Endothelial cell of umbilical vein (primary cell): ENCODE measurements at regions not wholly inside any gene's neighbourhood (a gene's known extent, or its start where the extent isn't known, plus 50 kb on each side); places are given as distances from the start of the nearest gene placed in this dataset.

Source experiments
- BruUV-seq: library from RNA; stranded (reverse); fragments of 400-500 nt; replicated peaks from 2 replicates; lab custom pipeline; 2021; lab: Mats Ljungman, UMichigan
- CTCF ChIA-PET: fragments of 300-600, 350-600 bp; sonication (Branson Sonifier 250); formaldehyde crosslinking; loops from one replicate; lab custom pipeline; 2021; ENCODE audit warnings: antibody characterized with exemption, inconsistent platforms; lab: Charles Lee
- POLR2A ChIA-PET: fragments of 300-600, 350-600 bp; sonication (Branson Sonifier 250); formaldehyde crosslinking; loops from one replicate; lab custom pipeline; 2021; ENCODE audit warnings: antibody characterized with exemption, inconsistent platforms; lab: Charles Lee
- DNase-seq: peaks from one replicate; pipeline ENCODE4 v3.0.0-alpha.2; 2011; ENCODE audit warnings: low read depth, low spot score
- FAIRE-seq: peaks from 2 replicates; lab custom pipeline; 2011; peaks lifted over from hg19 to GRCh38; lab: Jason Lieb, UNC
- H2AFZ ChIP-seq: 2 replicates; pipeline ENCODE4 v1.6.0; 2012; ENCODE audit warnings: low read depth, low read length, control low read depth, inconsistent platforms
- H3K27ac ChIP-seq: 2 replicates; pipeline ENCODE4 v1.5.1; 2011; ENCODE audit warnings: low read depth, mild to moderate bottlenecking, control low read depth, low read length, moderate library complexity; ENCODE audit not compliant: insufficient read depth
- H3K27me3 ChIP-seq, 2 experiments: 2 replicates each; pipeline versions ENCODE4 v1.6.0 to v1.6.1; 2011; ENCODE audit warnings: low read length in 2 of 2, mixed read lengths in 1 of 2; ENCODE audit not compliant: control insufficient read depth in 2 of 2, insufficient read depth in 2 of 2
- H3K36me3 ChIP-seq, 2 experiments: 2 replicates in 1 of 2; 3 replicates in 1 of 2; pipeline ENCODE4 v1.5.1; 2011; ENCODE audit warnings: low read length in 2 of 2, mild to moderate bottlenecking in 1 of 2, moderate library complexity in 1 of 2; ENCODE audit not compliant: control insufficient read depth in 2 of 2, insufficient read depth in 2 of 2; ENCODE audit errors: extremely low read depth in 1 of 2
- H3K4me1 ChIP-seq: 3 replicates; pipeline ENCODE4 v1.5.1; 2011; ENCODE audit warnings: mild to moderate bottlenecking, low read length; ENCODE audit not compliant: control insufficient read depth, insufficient read depth; ENCODE audit errors: extremely low read depth
- H3K4me2 ChIP-seq: 2 replicates; pipeline ENCODE4 v1.6.1; 2011; ENCODE audit warnings: low read length, control low read depth, mixed read lengths; ENCODE audit not compliant: insufficient read depth
- H3K4me3 ChIP-seq, 3 experiments: fragments of 200-600 bp in 1 of 3; sonication (generic), shearing (Covaris generic) in 1 of 3; replicated peaks in 1 of 3; 2 replicates each; pipeline ENCODE4 v1.5.1; 2011 to 2016; ENCODE audit warnings: control low read depth in 3 of 3, low read length in 3 of 3, mild to moderate bottlenecking in 2 of 3, inconsistent platforms in 1 of 3, low read depth in 1 of 3, moderate library complexity in 1 of 3; ENCODE audit not compliant: insufficient read depth in 1 of 3
- H3K79me2 ChIP-seq: 2 replicates; pipeline ENCODE4 v1.6.0; 2012; ENCODE audit warnings: low read length, inconsistent platforms; ENCODE audit not compliant: control insufficient read depth, insufficient read depth
- H3K9ac ChIP-seq: replicated peaks from 2 replicates; pipeline ENCODE3; 2011; ENCODE audit warnings: low read length, control low read depth; ENCODE audit not compliant: insufficient read depth; ENCODE audit errors: extremely low read depth
- H3K9me1 ChIP-seq: replicated peaks from 3 replicates; pipeline ENCODE4 v1.6.0; 2011; ENCODE audit warnings: mild to moderate bottlenecking, low read length; ENCODE audit not compliant: control insufficient read depth, insufficient read depth; ENCODE audit errors: extremely low read depth
- H3K9me3 ChIP-seq: replicated peaks from 2 replicates; pipeline ENCODE4 v1.5.1; 2012; ENCODE audit warnings: low read length, inconsistent platforms; ENCODE audit not compliant: control insufficient read depth, insufficient read depth
- H4K20me1 ChIP-seq: replicated peaks from 2 replicates; pipeline ENCODE3; 2011; ENCODE audit warnings: mild to moderate bottlenecking, low read length; ENCODE audit not compliant: control insufficient read depth, insufficient read depth; ENCODE audit errors: extremely low read depth
- EZH2 ChIP-seq: IDR thresholded peaks from 2 replicates; pipeline ENCODE4 v1.6.1; 2012; ENCODE audit warnings: borderline replicate concordance, low read depth, mild to moderate bottlenecking, moderate library complexity, low read length, inconsistent platforms; ENCODE audit not compliant: severe bottlenecking
- FOS ChIP-seq: IDR thresholded peaks from 2 replicates; pipeline ENCODE4 v1.6.1; 2011; ENCODE audit warnings: mild to moderate bottlenecking, low read length, moderate library complexity, borderline replicate concordance; ENCODE audit not compliant: insufficient read depth
- GATA2 ChIP-seq: IDR thresholded peaks from 2 replicates; pipeline ENCODE4 v1.7.0; 2011; ENCODE audit warnings: low read depth, mild to moderate bottlenecking, moderate library complexity, mixed read lengths, low read length; ENCODE audit not compliant: insufficient read length, insufficient read depth
- JUN ChIP-seq: IDR thresholded peaks from 2 replicates; pipeline ENCODE4 v1.6.1; 2011; ENCODE audit warnings: borderline replicate concordance, low read depth; ENCODE audit not compliant: insufficient read length, insufficient read depth
- MYC ChIP-seq: IDR thresholded peaks from one replicate; pipeline ENCODE4 v1.6.1; 2011; ENCODE audit warnings: mild to moderate bottlenecking, low read depth, low read length
- POLR2A ChIP-seq: IDR thresholded peaks from 2 replicates; pipeline ENCODE4 v1.6.1; 2012; ENCODE audit warnings: low read depth, mild to moderate bottlenecking, control low read depth, low read length
- dilution Hi-C: fragments of 300-500 bp; cut with MboI; formaldehyde crosslinking; loops from one replicate; pipeline ENCODE4 v1.15.0; 2019; ENCODE audit warnings: low sequenced_read_pairs; ENCODE audit not compliant: extremely low pct_ligation_motif_present
- intact Hi-C: fragments of 100-400 bp; cut with micrococcal nuclease; formaldehyde crosslinking; loops from one replicate; pipeline ENCODE4 v1.10.0; 2022
- TF ChIP-seq, protein P1 (sequence below): IDR thresholded peaks from 2 replicates; pipeline ENCODE4 v1.6.1; 2011; ENCODE audit not compliant: insufficient read depth, insufficient read length
- TF ChIP-seq, protein P2 (sequence below), 2 donors: IDR thresholded peaks; 1 replicate in 1 of 2; 2 replicates in 1 of 2; pipeline ENCODE4 v1.5.1; 2011; ENCODE audit warnings: low read length in 2 of 2, mild to moderate bottlenecking in 2 of 2, moderate library complexity in 2 of 2, control low read depth in 1 of 2, inconsistent platforms in 1 of 2, low read depth in 1 of 2; ENCODE audit not compliant: insufficient read depth in 1 of 2; ENCODE audit errors: extremely low read depth in 1 of 2

DNA sequence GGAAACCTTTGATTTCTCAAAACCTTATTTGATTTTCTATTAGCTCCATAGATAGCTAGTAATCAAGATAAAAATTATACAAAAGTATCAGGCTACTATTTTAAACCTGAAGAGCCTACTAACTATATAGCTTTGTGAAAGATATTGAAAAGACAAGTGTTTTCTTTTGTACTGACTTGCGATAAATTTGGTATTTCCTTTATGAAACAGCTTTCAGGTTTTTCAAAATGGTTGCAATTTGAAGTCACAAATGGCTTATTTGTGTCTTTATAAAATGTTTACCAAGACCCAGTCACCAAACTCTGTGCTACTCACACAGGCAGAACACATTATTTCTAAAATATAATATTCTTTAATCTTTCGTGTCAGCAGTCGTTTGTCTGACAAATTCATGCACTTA, 167.5 kb upstream of the ALCAM start:
- no peak for FAIRE-seq

More for the DNA sequence above, 167.5 kb upstream of the ALCAM start:
- BruUV-seq = no TSS peak
- no peak overlapping the region for H3K4me3 ChIP-seq
- ChIA-PET CTCF (interaction anchor here (1.0 kb wide), 2 partner anchors 10 to 54 kb away, joined by 3 read pairs; no protein-coding TSS in a partner anchor), POLR2A (no interaction called here)
- DNase-seq = no peak
- no peaks in the 10 kb centered on the region for H3K9me3 ChIP-seq
- TF ChIP-seq, protein P1, sequence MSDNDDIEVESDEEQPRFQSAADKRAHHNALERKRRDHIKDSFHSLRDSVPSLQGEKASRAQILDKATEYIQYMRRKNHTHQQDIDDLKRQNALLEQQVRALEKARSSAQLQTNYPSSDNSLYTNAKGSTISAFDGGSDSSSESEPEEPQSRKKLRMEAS = no peak
- TF ChIP-seq, protein P2, sequence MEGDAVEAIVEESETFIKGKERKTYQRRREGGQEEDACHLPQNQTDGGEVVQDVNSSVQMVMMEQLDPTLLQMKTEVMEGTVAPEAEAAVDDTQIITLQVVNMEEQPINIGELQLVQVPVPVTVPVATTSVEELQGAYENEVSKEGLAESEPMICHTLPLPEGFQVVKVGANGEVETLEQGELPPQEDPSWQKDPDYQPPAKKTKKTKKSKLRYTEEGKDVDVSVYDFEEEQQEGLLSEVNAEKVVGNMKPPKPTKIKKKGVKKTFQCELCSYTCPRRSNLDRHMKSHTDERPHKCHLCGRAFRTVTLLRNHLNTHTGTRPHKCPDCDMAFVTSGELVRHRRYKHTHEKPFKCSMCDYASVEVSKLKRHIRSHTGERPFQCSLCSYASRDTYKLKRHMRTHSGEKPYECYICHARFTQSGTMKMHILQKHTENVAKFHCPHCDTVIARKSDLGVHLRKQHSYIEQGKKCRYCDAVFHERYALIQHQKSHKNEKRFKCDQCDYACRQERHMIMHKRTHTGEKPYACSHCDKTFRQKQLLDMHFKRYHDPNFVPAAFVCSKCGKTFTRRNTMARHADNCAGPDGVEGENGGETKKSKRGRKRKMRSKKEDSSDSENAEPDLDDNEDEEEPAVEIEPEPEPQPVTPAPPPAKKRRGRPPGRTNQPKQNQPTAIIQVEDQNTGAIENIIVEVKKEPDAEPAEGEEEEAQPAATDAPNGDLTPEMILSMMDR (IDR thresholded peaks at IDR 0.05; ENCODE audit: extremely low read depth in 1 of 2, insufficient read depth in 1 of 2, low read depth in 1 of 2, low read length in 2 of 2) = no peak
- TF ChIP-seq POLR2A (no peak), MYC (no peak), EZH2 (no peak), GATA2 (no peak), FOS (no peak), JUN (no peak)
- no peak overlapping the region for H3K9ac ChIP-seq
- intact Hi-C loops (no loop called here), dilution Hi-C loops (no loop called here)
- peaks cover 17% of the 10 kb centered on the region for H3K4me1 ChIP-seq
- H3K9me1 ChIP-seq = no peaks in the 10 kb centered on the region
- no peaks in the 10 kb centered on the region for H3K27me3 ChIP-seq
- H3K79me2 ChIP-seq = no peaks in the 10 kb centered on the region
- H3K36me3 ChIP-seq = no peaks in the 10 kb centered on the region
- H3K27ac ChIP-seq = no peak overlapping the region
- no peaks in the 10 kb centered on the region for H4K20me1 ChIP-seq
- no peak overlapping the region for H2AFZ ChIP-seq
- H3K4me2 ChIP-seq = no peak overlapping the region
